ENCODE measurements at regions not wholly inside any gene's neighbourhood (a gene's known extent, or its start where the extent isn't known, plus 50 kb on each side); places are given as distances from the start of the nearest gene placed in this dataset.

- intact Hi-C loops (cut with DNase I) = no loop called here
- Histone ChIP-seq H3K4me3 (no peak overlapping the region), H3K27ac (no peak overlapping the region), H3K36me3 (no peaks in the 10 kb centered on the region), H3K9me3 (no peaks in the 10 kb centered on the region), H3K4me1 (peaks cover 0 to 13% (median 0%) of the 10 kb centered on the region in 12 donors), H3K27me3 (no peaks in the 10 kb centered on the region)
- DNase-seq = peak in 4 of 5 donors; percentile 18 to 53 (median 30)
- WGBS, 4 donors = 43 to 62% (median 52%) methylated on average over 6 of the region's 6 CpGs
- ATAC-seq = peak in 3 of 4 donors; percentile 61 to 77 (median 73)
- TF ChIP-seq POLR2A (IDR thresholded peaks at IDR 0.05) = no peak
- TF ChIP-seq CTCF (IDR thresholded peaks at IDR 0.05) = no peak
Measured at GRCh38 chr2:173764094-173764493, 201.1 kb downstream of the SP3 start.

GRCh38 chr2:173766537-173767289, 198.5 kb downstream of the SP3 start:
- no peak for ATAC-seq
- WGBS, 4 donors = 72 to 87% (median 75%) methylated on average over 8 of the region's 8 CpGs

GRCh38 chr2:173770947-173771678, 194.1 kb downstream of the SP3 start:
- H3K27ac ChIP-seq = no peak overlapping the region
- intact Hi-C loops (cut with DNase I) = no loop called here
- TF ChIP-seq POLR2A (IDR thresholded peaks at IDR 0.05) = no peak
- DNase-seq (no peak), ATAC-seq (no peak)
- H3K4me1 ChIP-seq = no peaks in the 10 kb centered on the region
- H3K36me3 ChIP-seq = no peaks in the 10 kb centered on the region
- no peak overlapping the region for H3K4me3 ChIP-seq
- H3K27me3 ChIP-seq = peaks cover 0 to 3% (median 0%) of the 10 kb centered on the region in 9 donors
- H3K9me3 ChIP-seq = no peaks in the 10 kb centered on the region
- 80 to 84% (median 83%) methylated on average over 5 of the region's 5 CpGs for WGBS, 4 donors

More at GRCh38 chr2:173766537-173767289, 198.5 kb downstream of the SP3 start:
- DNase-seq = no peak
- TF ChIP-seq CTCF (IDR thresholded peaks at IDR 0.05) (no peak), POLR2A (IDR thresholded peaks at IDR 0.05) (no peak)
- intact Hi-C loops (cut with DNase I) = no loop called here
- Histone ChIP-seq H3K9me3 (no peaks in the 10 kb centered on the region), H3K36me3 (no peaks in the 10 kb centered on the region), H3K4me1 (peaks cover 0 to 9% (median 0%) of the 10 kb centered on the region in 12 donors), H3K27me3 (peaks cover 0 to 3% (median 0%) of the 10 kb centered on the region in 9 donors), H3K27ac (no peak overlapping the region), H3K4me3 (no peak overlapping the region)

DNA sequence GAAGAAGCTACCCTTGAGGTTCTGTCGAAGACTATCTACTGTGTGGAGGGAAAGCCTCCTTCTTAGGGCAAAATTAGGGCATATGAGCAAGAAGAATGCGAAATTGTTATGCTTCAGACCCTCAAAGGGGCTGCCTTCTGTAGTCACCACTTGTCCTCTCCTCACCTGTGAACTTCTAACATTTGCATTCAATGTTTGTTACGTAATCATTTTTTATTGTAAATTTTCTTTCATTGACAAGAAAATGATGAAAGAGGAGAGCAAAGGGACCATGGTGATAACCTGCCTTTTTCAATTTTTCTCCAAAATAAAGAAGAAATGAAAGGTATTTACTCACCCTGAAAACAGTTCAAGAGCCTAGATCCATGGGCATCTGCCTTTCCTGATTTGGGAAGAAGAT, 193.0 kb downstream of the SP3 start:
- Histone ChIP-seq H3K9me3 (no peaks in the 10 kb centered on the region), H3K4me3 (no peak overlapping the region), H3K36me3 (no peaks in the 10 kb centered on the region), H3K27me3 (peaks cover 0 to 3% (median 0%) of the 10 kb centered on the region in 9 donors), H3K4me1 (no peaks in the 10 kb centered on the region), H3K27ac (no peak overlapping the region)
- DNase-seq = no peak
- 83 to 87% (median 85%) methylated on average over 3 of the region's 3 CpGs for WGBS, 4 donors
- TF ChIP-seq POLR2A (IDR thresholded peaks at IDR 0.05) = no peak
- TF ChIP-seq CTCF (IDR thresholded peaks at IDR 0.05) = no peak
- no peak for ATAC-seq
- intact Hi-C loops (cut with DNase I) = no loop called here
